ENCODE measurements at regions not wholly inside any gene's neighbourhood (a gene's known extent, or its start where the extent isn't known, plus 50 kb on each side); places are given as distances from the start of the nearest gene placed in this dataset.

DNA sequence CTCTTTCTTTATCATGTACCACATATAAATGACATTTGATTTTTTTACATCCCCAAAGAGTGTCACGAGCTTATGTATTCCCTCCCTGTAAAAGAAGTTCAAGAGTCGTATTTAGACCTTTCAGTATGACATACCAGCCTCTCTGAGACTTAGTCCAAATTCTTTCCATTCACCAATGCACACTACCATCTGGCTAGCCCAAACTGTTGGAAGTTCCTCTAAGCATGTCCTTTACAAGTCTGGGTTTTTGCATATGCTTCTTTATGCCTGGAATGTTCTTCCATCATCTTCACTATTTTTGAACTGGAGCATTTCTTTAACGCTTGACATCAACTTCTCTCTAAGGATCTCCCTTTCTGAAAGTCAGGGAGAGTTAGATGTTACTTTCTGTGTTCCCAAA lies 68.5 kb upstream of the RGS6 start:
- Histone ChIP-seq H3K9ac (ENCODE audit: low read length) (no peak overlapping the region), H3K36me3 (ENCODE audit: insufficient read depth, low read length) (no peaks in the 10 kb centered on the region), H3K27me3 (ENCODE audit: insufficient read depth, low read depth, low read length) (no peaks in the 10 kb centered on the region), H3F3A (ENCODE audit: insufficient read depth, low read length, poor library complexity, severe bottlenecking) (no peaks in the 10 kb centered on the region), H3K4me3 (ENCODE audit: low read length) (no peak overlapping the region), H3K9me3 (ENCODE audit: low read length) (no peaks in the 10 kb centered on the region), H3K9me2 (ENCODE audit: insufficient read depth, low read length) (no peaks in the 10 kb centered on the region), H4K20me1 (ENCODE audit: insufficient read depth) (no peaks in the 10 kb centered on the region), H3K79me2 (replicated peaks; ENCODE audit: insufficient read depth, low read length) (no peaks in the 10 kb centered on the region), H2AFZ (ENCODE audit: low read depth, low read length) (no peak overlapping the region), H3K27ac (ENCODE audit: low read length) (no peak overlapping the region), H3K4me2 (ENCODE audit: low read length) (no peak overlapping the region)
- TF ChIP-seq EZH2 (IDR thresholded peaks at IDR 0.05; ENCODE audit: borderline replicate concordance, insufficient read depth, low read length, poor library complexity, severe bottlenecking) (no peak), RAD21 (conservative IDR thresholded peaks at IDR 0.05) (no peak), SMC3 (conservative IDR thresholded peaks at IDR 0.05; ENCODE audit: poor library complexity) (no peak), TAF1 (IDR thresholded peaks at IDR 0.05; ENCODE audit: low read depth) (no peak), POLR2AphosphoS5 (IDR thresholded peaks at IDR 0.05) (no peak), EP300 (conservative IDR thresholded peaks at IDR 0.05; ENCODE audit: poor library complexity, severe bottlenecking) (no peak)
- TF ChIP-seq, protein P1, sequence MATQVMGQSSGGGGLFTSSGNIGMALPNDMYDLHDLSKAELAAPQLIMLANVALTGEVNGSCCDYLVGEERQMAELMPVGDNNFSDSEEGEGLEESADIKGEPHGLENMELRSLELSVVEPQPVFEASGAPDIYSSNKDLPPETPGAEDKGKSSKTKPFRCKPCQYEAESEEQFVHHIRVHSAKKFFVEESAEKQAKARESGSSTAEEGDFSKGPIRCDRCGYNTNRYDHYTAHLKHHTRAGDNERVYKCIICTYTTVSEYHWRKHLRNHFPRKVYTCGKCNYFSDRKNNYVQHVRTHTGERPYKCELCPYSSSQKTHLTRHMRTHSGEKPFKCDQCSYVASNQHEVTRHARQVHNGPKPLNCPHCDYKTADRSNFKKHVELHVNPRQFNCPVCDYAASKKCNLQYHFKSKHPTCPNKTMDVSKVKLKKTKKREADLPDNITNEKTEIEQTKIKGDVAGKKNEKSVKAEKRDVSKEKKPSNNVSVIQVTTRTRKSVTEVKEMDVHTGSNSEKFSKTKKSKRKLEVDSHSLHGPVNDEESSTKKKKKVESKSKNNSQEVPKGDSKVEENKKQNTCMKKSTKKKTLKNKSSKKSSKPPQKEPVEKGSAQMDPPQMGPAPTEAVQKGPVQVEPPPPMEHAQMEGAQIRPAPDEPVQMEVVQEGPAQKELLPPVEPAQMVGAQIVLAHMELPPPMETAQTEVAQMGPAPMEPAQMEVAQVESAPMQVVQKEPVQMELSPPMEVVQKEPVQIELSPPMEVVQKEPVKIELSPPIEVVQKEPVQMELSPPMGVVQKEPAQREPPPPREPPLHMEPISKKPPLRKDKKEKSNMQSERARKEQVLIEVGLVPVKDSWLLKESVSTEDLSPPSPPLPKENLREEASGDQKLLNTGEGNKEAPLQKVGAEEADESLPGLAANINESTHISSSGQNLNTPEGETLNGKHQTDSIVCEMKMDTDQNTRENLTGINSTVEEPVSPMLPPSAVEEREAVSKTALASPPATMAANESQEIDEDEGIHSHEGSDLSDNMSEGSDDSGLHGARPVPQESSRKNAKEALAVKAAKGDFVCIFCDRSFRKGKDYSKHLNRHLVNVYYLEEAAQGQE (IDR thresholded peaks at IDR 0.05; ENCODE audit: borderline replicate concordance), result no peak

Small RNA genes in the stretch of these regions (small RNA-seq; reads per million reads assigned to genes)
- 0 reads per million in 3 experiments for gene RN7SL683P
- 0 reads per million in 3 experiments for gene SNORD56B
